ENCODE measurements at regions not wholly inside any gene's neighbourhood (a gene's known extent, or its start where the extent isn't known, plus 50 kb on each side); places are given as distances from the start of the nearest gene placed in this dataset.

DNA sequence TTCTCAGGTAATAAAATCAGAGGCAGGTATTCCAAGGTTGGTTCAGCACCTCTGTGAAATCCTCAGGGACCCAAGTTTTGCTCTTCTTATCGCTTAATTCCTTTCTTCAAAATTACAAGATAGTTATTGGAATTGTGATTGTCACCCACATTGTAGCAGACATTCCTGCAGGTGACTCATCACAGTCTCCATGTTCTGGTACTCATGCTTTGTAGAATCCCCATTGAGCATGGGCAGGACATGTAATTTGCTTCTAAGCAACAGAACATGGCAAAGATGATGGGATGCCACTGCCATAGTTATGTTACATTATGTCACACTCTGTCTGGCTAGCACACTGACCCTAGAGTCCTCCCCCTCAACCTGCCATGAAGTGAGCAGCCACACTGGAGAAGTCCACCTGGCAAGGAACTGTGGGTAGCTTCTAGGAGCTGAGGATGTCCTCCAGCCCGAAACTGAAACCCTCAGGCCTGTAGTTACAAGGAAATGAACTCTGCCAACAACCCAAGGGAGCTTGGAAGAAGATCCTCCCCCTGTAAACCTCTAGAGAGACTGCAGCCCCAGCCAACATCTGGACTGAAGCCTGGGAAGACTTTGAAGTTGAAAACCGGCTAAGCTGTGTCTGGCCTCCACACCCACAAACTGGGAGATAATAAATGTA lies 58.3 kb upstream of the GUCY1A1 start:
- TF ChIP-seq, protein P1, sequence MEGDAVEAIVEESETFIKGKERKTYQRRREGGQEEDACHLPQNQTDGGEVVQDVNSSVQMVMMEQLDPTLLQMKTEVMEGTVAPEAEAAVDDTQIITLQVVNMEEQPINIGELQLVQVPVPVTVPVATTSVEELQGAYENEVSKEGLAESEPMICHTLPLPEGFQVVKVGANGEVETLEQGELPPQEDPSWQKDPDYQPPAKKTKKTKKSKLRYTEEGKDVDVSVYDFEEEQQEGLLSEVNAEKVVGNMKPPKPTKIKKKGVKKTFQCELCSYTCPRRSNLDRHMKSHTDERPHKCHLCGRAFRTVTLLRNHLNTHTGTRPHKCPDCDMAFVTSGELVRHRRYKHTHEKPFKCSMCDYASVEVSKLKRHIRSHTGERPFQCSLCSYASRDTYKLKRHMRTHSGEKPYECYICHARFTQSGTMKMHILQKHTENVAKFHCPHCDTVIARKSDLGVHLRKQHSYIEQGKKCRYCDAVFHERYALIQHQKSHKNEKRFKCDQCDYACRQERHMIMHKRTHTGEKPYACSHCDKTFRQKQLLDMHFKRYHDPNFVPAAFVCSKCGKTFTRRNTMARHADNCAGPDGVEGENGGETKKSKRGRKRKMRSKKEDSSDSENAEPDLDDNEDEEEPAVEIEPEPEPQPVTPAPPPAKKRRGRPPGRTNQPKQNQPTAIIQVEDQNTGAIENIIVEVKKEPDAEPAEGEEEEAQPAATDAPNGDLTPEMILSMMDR (IDR thresholded peaks at IDR 0.05; ENCODE audit: poor library complexity, severe bottlenecking), result no peak
- no peak for TF ChIP-seq EZH2 (IDR thresholded peaks at IDR 0.05; ENCODE audit: borderline replicate concordance, insufficient read depth, low read length, poor library complexity, severe bottlenecking)
- no peak for TF ChIP-seq POLR2AphosphoS5 (IDR thresholded peaks at IDR 0.05)
- TF ChIP-seq MXI1 (conservative IDR thresholded peaks at IDR 0.05; ENCODE audit: poor library complexity, severe bottlenecking), result no peak

Measured in neural cell (in vitro differentiated cells).